Panc1 (cell line): ENCODE measurements at regions not wholly inside any gene's neighbourhood (a gene's known extent, or its start where the extent isn't known, plus 50 kb on each side); places are given as distances from the start of the nearest gene placed in this dataset.

Experiments
- ATAC-seq: fragments of 200-7000 bp; cut with Tn5 transposase; 2 replicates; pipeline ENCODE4 v1.9.1; 2020; ENCODE audit warnings: mild to moderate bottlenecking, moderate library complexity
- BruUV-seq: library from RNA; stranded (reverse); fragments of 400-500 nt; replicated peaks from 2 replicates; lab custom pipeline; 2021; lab: Mats Ljungman, UMichigan
- CTCF ChIA-PET: fragments of 300-600 bp; sonication (Branson Sonifier 250); formaldehyde crosslinking; loops from one replicate; lab custom pipeline; 2022; ENCODE audit warnings: antibody characterized with exemption; lab: Charles Lee
- POLR2A ChIA-PET: fragments of 300-600 bp; sonication (Branson Sonifier 250); formaldehyde crosslinking; loops from one replicate; lab custom pipeline; 2022; ENCODE audit warnings: antibody characterized with exemption; lab: Charles Lee
- DNase-seq: peaks from one replicate; pipeline ENCODE4 v3.0.0-alpha.2; 2010; ENCODE audit warnings: low read depth, low spot score
- H3K27ac ChIP-seq: 2 replicates; pipeline ENCODE4 v1.5.1; 2011; ENCODE audit warnings: mild to moderate bottlenecking, low read length, inconsistent platforms
- H3K27me3 ChIP-seq: fragments of 200-500 bp; sonication (Bioruptor generic); 2 replicates; pipeline ENCODE4 v1.6.0; 2014; ENCODE audit warnings: low read length, inconsistent platforms; ENCODE audit not compliant: control insufficient read depth, insufficient read depth
- H3K36me3 ChIP-seq: fragments of 200-500 bp; sonication (Bioruptor generic); 2 replicates; pipeline ENCODE4 v1.5.1; 2014; ENCODE audit warnings: inconsistent platforms, mild to moderate bottlenecking, low read length, moderate library complexity; ENCODE audit not compliant: control insufficient read depth, insufficient read depth
- H3K4me1 ChIP-seq: 2 replicates; pipeline ENCODE4 v1.5.1; 2011; ENCODE audit warnings: inconsistent platforms, mild to moderate bottlenecking, low read length, moderate library complexity; ENCODE audit not compliant: control insufficient read depth, insufficient read depth
- H3K4me3 ChIP-seq, 2 experiments: 2 replicates each; pipeline ENCODE4 v1.5.1; 2011 to 2012; ENCODE audit warnings: low read depth in 2 of 2, low read length in 2 of 2, mild to moderate bottlenecking in 2 of 2, inconsistent platforms in 1 of 2, moderate library complexity in 1 of 2
- H3K9me3 ChIP-seq: fragments of 200-500 bp; sonication (Bioruptor generic); 2 replicates; pipeline ENCODE4 v1.5.1; 2014; ENCODE audit warnings: low read depth, mild to moderate bottlenecking, inconsistent platforms, low read length, moderate library complexity; ENCODE audit not compliant: control insufficient read depth, insufficient read depth
- CTCF ChIP-seq: fragments of 450-650 bp; IDR thresholded peaks from 2 replicates; pipeline ENCODE4 v1.5.1; 2017; ENCODE audit warnings: mild to moderate bottlenecking
- POLR2AphosphoS5 ChIP-seq: IDR thresholded peaks from 2 replicates; pipeline ENCODE4 v1.6.1; 2012; ENCODE audit warnings: mild to moderate bottlenecking, low read depth, low read length, moderate library complexity
- REST ChIP-seq, 2 experiments: IDR thresholded peaks; 2 replicates each; pipeline ENCODE4 v1.6.1; 2011 to 2012; ENCODE audit warnings: low read depth in 2 of 2, control low read depth in 1 of 2, low read length in 1 of 2, mild to moderate bottlenecking in 1 of 2, moderate library complexity in 1 of 2; ENCODE audit not compliant: insufficient read depth in 1 of 2
- SIN3A ChIP-seq: IDR thresholded peaks from 2 replicates; pipeline ENCODE4 v1.6.1; 2012; ENCODE audit warnings: low read depth, mild to moderate bottlenecking, low read length, moderate library complexity, borderline replicate concordance; ENCODE audit not compliant: insufficient read depth
- TCF7L2 ChIP-seq: IDR thresholded peaks from 2 replicates; pipeline ENCODE4 v1.6.1; 2011; ENCODE audit warnings: mild to moderate bottlenecking, low read depth, low read length, inconsistent platforms
- in situ Hi-C: cut with HindIII; loops from 2 replicates; pipeline ENCODE4 v1.10.0; 2016; ENCODE audit warnings: low sequenced_read_pairs, low pct_unique_long_range_greater_than_20kb
- intact Hi-C: fragments of 100-400 bp; cut with micrococcal nuclease; formaldehyde crosslinking; loops from one replicate; pipeline ENCODE4 v1.10.0; 2022; ENCODE audit not compliant: unreplicated experiment

DNA sequence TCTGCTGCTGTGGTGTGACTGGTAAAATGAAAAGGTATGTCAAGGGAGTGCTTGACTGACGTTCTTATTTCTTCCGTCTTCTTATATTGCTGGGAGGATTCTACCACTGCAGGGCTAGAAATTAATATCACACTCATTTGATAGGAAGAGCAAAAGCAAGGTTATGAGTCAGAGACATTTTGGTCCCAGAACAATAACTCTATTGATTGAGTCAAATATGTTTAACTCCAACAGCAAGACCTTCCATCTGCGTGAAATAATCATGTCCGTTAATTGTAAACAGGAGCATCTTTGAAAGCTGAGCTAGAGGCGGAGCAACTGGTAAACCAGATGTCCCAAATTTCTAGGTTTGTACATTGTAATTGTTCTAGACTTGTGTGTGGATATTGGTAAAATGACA is 1293.6 kb downstream of the AACS start:
- H3K27me3 ChIP-seq: no peaks in the 10 kb centered on the region
- H3K36me3 ChIP-seq: no peaks in the 10 kb centered on the region
- H3K4me1 ChIP-seq: no peaks in the 10 kb centered on the region
- TF ChIP-seq POLR2AphosphoS5 (no peak), SIN3A (no peak), CTCF (no peak), REST (IDR thresholded peaks at IDR 0.05; ENCODE audit: insufficient read depth in 1 of 2, low read depth in 2 of 2, low read length in 1 of 2) (no peak), TCF7L2 (no peak)
- DNase-seq: no peak
- intact Hi-C loops: no loop called here
- ATAC-seq: no peak
- ChIA-PET CTCF (no interaction called here), POLR2A (no interaction called here)
- no peaks in the 10 kb centered on the region for H3K9me3 ChIP-seq
- H3K27ac ChIP-seq: no peak overlapping the region
- in situ Hi-C loops: no loop called here
- H3K4me3 ChIP-seq: no peak overlapping the region
- BruUV-seq: no TSS peak

- ATAC-seq (no peak), DNase-seq (no peak)
- no TSS peak for BruUV-seq
- Histone ChIP-seq H3K9me3 (no peaks in the 10 kb centered on the region), H3K36me3 (no peaks in the 10 kb centered on the region), H3K27ac (no peak overlapping the region), H3K4me1 (no peaks in the 10 kb centered on the region), H3K4me3 (no peak overlapping the region), H3K27me3 (no peaks in the 10 kb centered on the region)
- intact Hi-C loops: no loop called here
- POLR2A ChIA-PET: no interaction called here
- in situ Hi-C loops: no loop called here
- TF ChIP-seq CTCF (no peak), REST (IDR thresholded peaks at IDR 0.05; ENCODE audit: insufficient read depth in 1 of 2, low read depth in 2 of 2, low read length in 1 of 2) (no peak)
- CTCF ChIA-PET: no interaction called here
These were observed 1294.0 kb downstream of the AACS start for GRCh38 chr12:126359216-126359615.
